Stimulated activated memory B cell treated with anti-CD40 and anti-IgM and Interleukin-4, amounts not matched to agents 10 μg/mL and 1 μg/mL and 100 μg/mL, for 72 hours (primary cell): ENCODE measurements at regions not wholly inside any gene's neighbourhood (a gene's known extent, or its start where the extent isn't known, plus 50 kb on each side); places are given as distances from the start of the nearest gene placed in this dataset.

ENCODE experiments used
- ATAC-seq: fragments of 150-1000 bp; cut with Tn5 transposase; 2 replicates; pipeline ENCODE4 v1.10.0; 2021
- H3K27ac Mint-ChIP-seq: one replicate; pipeline ENCODE4 v1.8.0; 2022; ENCODE audit warnings: mild to moderate bottlenecking, mixed read lengths
- H3K27me3 Mint-ChIP-seq: one replicate; pipeline ENCODE4 v1.8.0; 2022; ENCODE audit warnings: mixed read lengths
- H3K36me3 Mint-ChIP-seq: one replicate; pipeline ENCODE4 v1.8.0; 2022; ENCODE audit warnings: mixed read lengths
- H3K4me1 Mint-ChIP-seq: one replicate; pipeline ENCODE4 v1.8.0; 2022; ENCODE audit warnings: mixed read lengths
- H3K4me3 Mint-ChIP-seq: one replicate; pipeline ENCODE4 v1.8.0; 2022; ENCODE audit warnings: mild to moderate bottlenecking, moderate library complexity, mixed read lengths
- H3K9me3 Mint-ChIP-seq: one replicate; pipeline ENCODE4 v1.8.0; 2022; ENCODE audit warnings: mixed read lengths

GRCh38 chr22:34866495-34867131 lies 199.3 kb upstream of the ISX start:
- Mint-ChIP-seq H3K27me3 (peaks cover 8% of the 10 kb centered on the region), H3K27ac (no peak overlapping the region), H3K9me3 (no peaks in the 10 kb centered on the region), H3K4me1 (peaks cover 6% of the 10 kb centered on the region), H3K36me3 (no peaks in the 10 kb centered on the region), H3K4me3 (no peak overlapping the region)
- no peak for ATAC-seq

GRCh38 chr22:34877506-34877905 lies 188.5 kb upstream of the ISX start:
- Mint-ChIP-seq H3K27ac (no peak overlapping the region), H3K9me3 (peaks cover 4% of the 10 kb centered on the region), H3K27me3 (no peaks in the 10 kb centered on the region), H3K4me3 (no peak overlapping the region), H3K4me1 (no peaks in the 10 kb centered on the region), H3K36me3 (no peaks in the 10 kb centered on the region)
- no peak for ATAC-seq

GRCh38 chr22:34878171-34878570 lies 187.8 kb upstream of the ISX start:
- Mint-ChIP-seq H3K27me3 (no peaks in the 10 kb centered on the region), H3K9me3 (peaks cover 2% of the 10 kb centered on the region), H3K36me3 (no peaks in the 10 kb centered on the region), H3K27ac (no peak overlapping the region), H3K4me3 (no peak overlapping the region), H3K4me1 (no peaks in the 10 kb centered on the region)
- ATAC-seq: no peak

- Mint-ChIP-seq H3K9me3 (no peaks in the 10 kb centered on the region), H3K27ac (no peak overlapping the region), H3K4me1 (no peaks in the 10 kb centered on the region), H3K4me3 (no peak overlapping the region), H3K36me3 (no peaks in the 10 kb centered on the region), H3K27me3 (no peaks in the 10 kb centered on the region)
- no peak for ATAC-seq
Measured at GRCh38 chr22:34879001-34879400, 187.0 kb upstream of the ISX start.

- Mint-ChIP-seq H3K27ac (no peak overlapping the region), H3K4me3 (no peak overlapping the region), H3K4me1 (no peaks in the 10 kb centered on the region), H3K9me3 (no peaks in the 10 kb centered on the region), H3K36me3 (no peaks in the 10 kb centered on the region), H3K27me3 (no peaks in the 10 kb centered on the region)
- ATAC-seq: no peak
Measured at GRCh38 chr22:34880662-34881061, 185.3 kb upstream of the ISX start.

GRCh38 chr22:34881453-34881852 lies 184.5 kb upstream of the ISX start:
- Mint-ChIP-seq H3K27ac (no peak overlapping the region), H3K36me3 (no peaks in the 10 kb centered on the region), H3K9me3 (no peaks in the 10 kb centered on the region), H3K4me3 (no peak overlapping the region), H3K27me3 (no peaks in the 10 kb centered on the region), H3K4me1 (no peaks in the 10 kb centered on the region)
- ATAC-seq: no peak

GRCh38 chr22:34885852-34886251 lies 180.1 kb upstream of the ISX start:
- H3K9me3 Mint-ChIP-seq: peaks cover 10% of the 10 kb centered on the region
- H3K27me3 Mint-ChIP-seq: no peaks in the 10 kb centered on the region
- no peaks in the 10 kb centered on the region for H3K4me1 Mint-ChIP-seq
- ATAC-seq: no peak
- no peak overlapping the region for H3K27ac Mint-ChIP-seq
- no peak overlapping the region for H3K4me3 Mint-ChIP-seq
- no peaks in the 10 kb centered on the region for H3K36me3 Mint-ChIP-seq

GRCh38 chr22:34886391-34886790 lies 179.6 kb upstream of the ISX start:
- H3K27me3 Mint-ChIP-seq: no peaks in the 10 kb centered on the region
- H3K4me1 Mint-ChIP-seq: no peaks in the 10 kb centered on the region
- no peak overlapping the region for H3K27ac Mint-ChIP-seq
- H3K4me3 Mint-ChIP-seq: no peak overlapping the region
- no peaks in the 10 kb centered on the region for H3K36me3 Mint-ChIP-seq
- no peak for ATAC-seq
- peaks cover 16% of the 10 kb centered on the region for H3K9me3 Mint-ChIP-seq

GRCh38 chr22:34886812-34887211 lies 179.1 kb upstream of the ISX start:
- H3K27ac Mint-ChIP-seq: no peak overlapping the region
- H3K36me3 Mint-ChIP-seq: no peaks in the 10 kb centered on the region
- no peak overlapping the region for H3K4me3 Mint-ChIP-seq
- H3K27me3 Mint-ChIP-seq: no peaks in the 10 kb centered on the region
- no peak for ATAC-seq
- H3K9me3 Mint-ChIP-seq: peaks cover 19% of the 10 kb centered on the region
- no peaks in the 10 kb centered on the region for H3K4me1 Mint-ChIP-seq

- H3K36me3 Mint-ChIP-seq: no peaks in the 10 kb centered on the region
- no peaks in the 10 kb centered on the region for H3K4me1 Mint-ChIP-seq
- H3K27me3 Mint-ChIP-seq: peaks cover 15% of the 10 kb centered on the region
- no peak overlapping the region for H3K27ac Mint-ChIP-seq
- no peak for ATAC-seq
- H3K4me3 Mint-ChIP-seq: no peak overlapping the region
- H3K9me3 Mint-ChIP-seq: no peaks in the 10 kb centered on the region
Measured at GRCh38 chr22:34897126-34897525, 168.8 kb upstream of the ISX start.

- no peak for ATAC-seq
- Mint-ChIP-seq H3K9me3 (no peaks in the 10 kb centered on the region), H3K4me3 (no peak overlapping the region), H3K36me3 (no peaks in the 10 kb centered on the region), H3K27me3 (no peaks in the 10 kb centered on the region), H3K4me1 (no peaks in the 10 kb centered on the region), H3K27ac (no peak overlapping the region)
Measured at GRCh38 chr22:34902335-34902734, 163.6 kb upstream of the ISX start.

- Mint-ChIP-seq H3K4me1 (no peaks in the 10 kb centered on the region), H3K4me3 (no peak overlapping the region), H3K27ac (no peak overlapping the region), H3K27me3 (no peaks in the 10 kb centered on the region), H3K9me3 (no peaks in the 10 kb centered on the region), H3K36me3 (no peaks in the 10 kb centered on the region)
- no peak for ATAC-seq
Measured at GRCh38 chr22:34903416-34903815, 162.5 kb upstream of the ISX start.

GRCh38 chr22:34904486-34904885 lies 161.5 kb upstream of the ISX start:
- Mint-ChIP-seq H3K9me3 (no peaks in the 10 kb centered on the region), H3K4me3 (no peak overlapping the region), H3K4me1 (no peaks in the 10 kb centered on the region), H3K27ac (no peak overlapping the region), H3K36me3 (no peaks in the 10 kb centered on the region), H3K27me3 (no peaks in the 10 kb centered on the region)
- ATAC-seq: no peak

- Mint-ChIP-seq H3K27ac (no peak overlapping the region), H3K9me3 (no peaks in the 10 kb centered on the region), H3K4me3 (no peak overlapping the region), H3K36me3 (no peaks in the 10 kb centered on the region), H3K27me3 (peaks cover 6% of the 10 kb centered on the region), H3K4me1 (no peaks in the 10 kb centered on the region)
- ATAC-seq: no peak
Measured at GRCh38 chr22:34913826-34914225, 152.1 kb upstream of the ISX start.

GRCh38 chr22:34914846-34915245 lies 151.1 kb upstream of the ISX start:
- peaks cover 6% of the 10 kb centered on the region for H3K27me3 Mint-ChIP-seq
- H3K4me1 Mint-ChIP-seq: no peaks in the 10 kb centered on the region
- ATAC-seq: no peak
- no peaks in the 10 kb centered on the region for H3K9me3 Mint-ChIP-seq
- no peak overlapping the region for H3K27ac Mint-ChIP-seq
- H3K36me3 Mint-ChIP-seq: no peaks in the 10 kb centered on the region
- no peak overlapping the region for H3K4me3 Mint-ChIP-seq

- ATAC-seq: no peak
- no peaks in the 10 kb centered on the region for H3K4me1 Mint-ChIP-seq
- peaks cover 6% of the 10 kb centered on the region for H3K27me3 Mint-ChIP-seq
- H3K36me3 Mint-ChIP-seq: no peaks in the 10 kb centered on the region
- H3K4me3 Mint-ChIP-seq: no peak overlapping the region
- no peak overlapping the region for H3K27ac Mint-ChIP-seq
- peaks cover 3% of the 10 kb centered on the region for H3K9me3 Mint-ChIP-seq
Measured at GRCh38 chr22:34917239-34917638, 148.7 kb upstream of the ISX start.

- no peak overlapping the region for H3K4me3 Mint-ChIP-seq
- H3K27ac Mint-ChIP-seq: no peak overlapping the region
- ATAC-seq: no peak
- no peaks in the 10 kb centered on the region for H3K27me3 Mint-ChIP-seq
- H3K36me3 Mint-ChIP-seq: no peaks in the 10 kb centered on the region
- no peaks in the 10 kb centered on the region for H3K4me1 Mint-ChIP-seq
- peaks cover 3% of the 10 kb centered on the region for H3K9me3 Mint-ChIP-seq
Measured at GRCh38 chr22:34931026-34931425, 134.9 kb upstream of the ISX start.
